PFSK-1 (cell line): ENCODE measurements at regions not wholly inside any gene's neighbourhood (a gene's known extent, or its start where the extent isn't known, plus 50 kb on each side); places are given as distances from the start of the nearest gene placed in this dataset.

ENCODE experiments used
- POLR2AphosphoS5 ChIP-seq: IDR thresholded peaks from 2 replicates; pipeline ENCODE4 v1.6.1; 2012; ENCODE audit warnings: low read depth, mild to moderate bottlenecking, control low read depth, low read length, moderate library complexity
- REST ChIP-seq, 2 experiments: IDR thresholded peaks; 2 replicates each; pipeline versions ENCODE4 v1.6.1 to v1.8.0; 2011 to 2012; ENCODE audit warnings: low read depth in 2 of 2, low read length in 2 of 2, control low read depth in 1 of 2, inconsistent platforms in 1 of 2, mild to moderate bottlenecking in 1 of 2, moderate library complexity in 1 of 2; ENCODE audit not compliant: insufficient read depth in 1 of 2

- TF ChIP-seq POLR2AphosphoS5 (no peak), REST (IDR thresholded peaks at IDR 0.05; ENCODE audit: insufficient read depth in 1 of 2, low read depth in 2 of 2, low read length in 2 of 2) (no peak)
These were observed 157.9 kb upstream of the STXBP5 start for GRCh38 chr6:147046141-147046877.
